AG10803 (cell line): ENCODE measurements at regions not wholly inside any gene's neighbourhood (a gene's known extent, or its start where the extent isn't known, plus 50 kb on each side); places are given as distances from the start of the nearest gene placed in this dataset.

ENCODE experiments used
- DNase-seq: peaks from one replicate; pipeline ENCODE4 v3.0.0; 2010; ENCODE audit warnings: low read depth
- H3K4me3 ChIP-seq: 2 replicates; pipeline ENCODE4 v1.5.1; 2011; ENCODE audit warnings: mild to moderate bottlenecking, low read length, control low read depth
- CTCF ChIP-seq: conservative IDR thresholded peaks from 2 replicates; pipeline ENCODE4 v1.5.1; 2011; ENCODE audit warnings: mild to moderate bottlenecking, low read length, control low read depth, inconsistent platforms

DNA sequence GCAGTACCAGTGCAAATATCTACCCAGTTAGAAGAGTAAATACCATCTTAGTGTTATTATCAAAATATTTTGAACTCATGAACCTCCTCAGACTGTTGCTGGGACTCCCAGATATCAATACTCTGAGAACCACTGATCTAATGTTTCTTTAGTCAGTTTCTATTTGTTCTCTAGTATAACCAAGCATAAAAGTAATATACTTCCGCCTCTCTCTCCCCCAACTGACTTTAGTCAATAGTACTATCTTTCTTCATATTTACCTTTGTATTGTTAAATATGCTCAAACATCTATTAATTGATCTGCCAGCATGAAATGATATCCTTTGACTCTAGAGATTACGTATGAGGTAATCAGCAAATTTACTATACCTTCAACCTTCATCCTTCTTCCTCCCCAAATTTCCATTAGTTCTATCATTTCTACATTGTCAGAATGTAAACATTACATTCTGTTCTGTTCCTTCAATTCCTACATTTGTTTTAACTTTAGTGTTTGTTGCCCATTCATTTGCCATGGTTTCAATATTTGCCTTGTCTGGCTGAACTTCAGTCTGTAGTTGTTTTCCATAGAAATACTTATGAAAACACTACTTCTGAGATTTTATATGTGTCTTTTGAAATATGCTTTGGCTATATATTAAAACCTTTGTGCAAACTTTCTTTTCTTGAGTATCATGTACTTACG lies 192.5 kb upstream of the PDE3A start:
- DNase-seq = no peak
- no peak overlapping the region for H3K4me3 ChIP-seq
- TF ChIP-seq CTCF = no peak

DNA sequence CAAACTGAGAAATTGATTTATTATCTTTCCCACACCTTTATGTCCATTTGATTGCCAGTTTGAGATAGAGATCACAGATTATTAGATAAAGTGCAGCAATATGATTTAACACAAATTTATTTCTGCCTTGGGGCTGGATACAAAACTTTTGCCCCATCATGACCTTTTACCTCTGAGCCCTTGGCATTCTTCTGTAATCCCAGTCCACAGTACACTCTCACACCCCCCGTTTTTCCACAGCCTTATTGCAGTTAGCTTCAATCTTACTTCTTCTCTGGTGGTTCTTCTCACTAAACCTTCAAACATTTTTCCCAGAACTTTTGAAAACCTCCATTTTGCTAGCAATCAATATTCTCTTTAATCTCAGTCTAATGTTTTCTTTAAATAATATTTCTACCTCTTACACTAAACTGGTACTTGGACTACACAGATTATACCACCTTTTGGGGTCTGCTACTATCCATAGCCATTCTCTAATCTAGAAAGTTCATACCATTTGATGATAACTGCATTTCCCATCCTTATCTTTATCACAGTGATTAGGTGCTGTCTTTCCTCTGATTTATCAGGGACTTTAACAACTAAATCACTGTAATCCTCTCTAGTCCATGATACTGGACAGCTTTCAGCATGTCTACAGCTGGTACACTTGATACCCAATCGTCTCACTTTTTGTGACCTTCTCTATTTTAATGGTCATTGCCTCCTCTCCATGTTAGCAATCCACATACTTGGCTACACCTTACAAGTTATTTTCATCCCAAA lies 186.7 kb upstream of the PDE3A start:
- TF ChIP-seq CTCF = no peak
- H3K4me3 ChIP-seq = no peak overlapping the region
- no peak for DNase-seq

DNA sequence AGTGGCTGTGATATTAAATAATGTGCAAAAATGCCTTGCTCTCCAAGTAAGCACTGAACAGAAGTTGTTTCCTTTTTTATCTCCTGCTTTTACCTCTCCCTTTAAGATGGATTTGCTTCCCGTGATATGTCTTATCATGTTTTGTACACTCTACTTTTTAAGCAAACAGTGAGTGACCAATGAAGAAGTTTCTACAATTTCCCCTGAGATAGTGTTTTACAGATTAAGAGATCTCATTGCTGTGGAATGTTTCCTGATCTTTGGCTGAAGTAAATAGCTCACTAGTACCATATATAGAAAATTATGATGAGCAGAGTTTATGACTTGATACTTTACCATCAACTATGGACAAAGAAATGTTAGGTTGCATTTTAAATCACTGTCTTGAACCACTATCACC lies 184.8 kb upstream of the PDE3A start:
- TF ChIP-seq CTCF = no peak
- no peak for DNase-seq
- no peak overlapping the region for H3K4me3 ChIP-seq

- no peak for TF ChIP-seq CTCF
- no peak for DNase-seq
- no peak overlapping the region for H3K4me3 ChIP-seq
These were observed 183.8 kb upstream of the PDE3A start for GRCh38 chr12:20184514-20184913.

- no peak for TF ChIP-seq CTCF
- DNase-seq = no peak
- no peak overlapping the region for H3K4me3 ChIP-seq
These were observed 180.9 kb upstream of the PDE3A start for GRCh38 chr12:20187456-20187855.

DNA sequence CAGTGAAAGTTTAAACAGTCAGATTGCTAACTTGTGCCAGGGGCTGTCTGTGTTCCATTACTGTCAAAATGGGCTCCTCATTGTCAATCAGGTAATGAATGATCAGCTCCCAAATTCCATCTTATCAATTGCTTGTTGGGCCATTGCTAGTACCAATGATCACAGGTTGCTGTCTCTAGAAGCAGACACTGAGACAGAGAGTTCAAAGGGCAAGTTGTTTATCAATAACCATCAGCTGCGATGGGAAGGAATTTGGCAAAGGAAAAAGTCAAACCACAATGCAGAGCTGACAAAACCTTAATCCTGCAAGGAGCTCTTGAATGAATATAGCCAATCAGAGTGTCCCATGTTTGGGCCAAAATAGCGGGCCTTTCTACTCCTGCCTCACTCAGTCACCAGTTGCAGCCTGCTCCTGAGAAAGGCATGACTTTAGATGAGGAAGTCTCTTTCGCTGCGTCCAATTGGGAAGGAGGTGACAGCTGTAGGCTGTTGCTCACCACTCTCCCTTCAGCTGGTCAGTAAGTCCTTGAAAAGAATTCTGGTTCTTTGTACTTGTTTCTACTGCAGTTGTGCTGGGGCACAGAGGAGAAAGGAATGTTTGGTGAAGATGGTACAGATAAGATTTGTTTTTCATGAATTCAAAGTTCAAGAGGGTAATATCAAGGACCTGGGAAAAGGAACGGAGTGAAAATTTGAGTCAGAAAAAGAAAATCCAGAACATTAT lies 179.2 kb upstream of the PDE3A start:
- DNase-seq = no peak
- TF ChIP-seq CTCF = no peak
- H3K4me3 ChIP-seq = no peak overlapping the region

GRCh38 chr12:20189767-20190166 lies 178.6 kb upstream of the PDE3A start:
- no peak overlapping the region for H3K4me3 ChIP-seq
- no peak for TF ChIP-seq CTCF
- no peak for DNase-seq
